ENCODE measurements at regions not wholly inside any gene's neighbourhood (a gene's known extent, or its start where the extent isn't known, plus 50 kb on each side); places are given as distances from the start of the nearest gene placed in this dataset.

DNA sequence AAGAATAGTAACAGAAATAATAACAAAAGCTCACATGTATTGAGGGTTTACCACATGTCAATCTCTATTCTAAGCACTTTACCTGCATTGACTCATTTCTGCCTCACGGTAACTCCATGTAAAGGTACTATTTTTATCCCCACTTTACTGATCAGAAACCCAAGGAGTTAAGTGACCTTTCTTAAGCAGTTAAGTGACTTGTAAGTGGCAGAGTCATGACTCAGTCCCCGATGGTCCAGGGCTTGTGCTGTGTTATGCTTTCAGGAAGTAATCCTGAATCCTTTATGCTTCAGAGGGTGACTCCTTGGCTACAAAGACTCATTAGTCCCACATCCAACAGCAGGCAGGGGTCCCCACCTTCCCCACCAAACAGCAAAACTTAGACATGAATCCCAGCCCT is 66.5 kb downstream of the MRM1 start:
- Histone ChIP-seq H2AFZ (ENCODE audit: low read depth, low read length) (no peak overlapping the region), H3K9ac (ENCODE audit: low read length) (no peak overlapping the region), H3K27me3 (ENCODE audit: insufficient read depth, low read length) (peaks cover 19% of the 10 kb centered on the region), H3K9me3 (ENCODE audit: insufficient read depth, low read depth, low read length) (no peaks in the 10 kb centered on the region), H3K4me3 (ENCODE audit: insufficient read depth, low read depth, low read length) (no peak overlapping the region), H4K20me1 (ENCODE audit: insufficient read depth, low read length) (peaks cover 4% of the 10 kb centered on the region), H3K4me2 (ENCODE audit: low read length) (no peak overlapping the region), H3K36me3 (ENCODE audit: insufficient read depth, low read length) (no peaks in the 10 kb centered on the region), H3K4me1 (ENCODE audit: insufficient read depth, low read length) (no peaks in the 10 kb centered on the region), H3K27ac (ENCODE audit: low read depth, low read length) (no peak overlapping the region), H3K79me2 (ENCODE audit: insufficient read depth, low read length) (no peaks in the 10 kb centered on the region)
- Mint-ChIP-seq H3K4me3 (ENCODE audit: unreplicated experiment) (no peak overlapping the region), H3K9me3 (ENCODE audit: unreplicated experiment) (peaks cover 2% of the 10 kb centered on the region), H3K27ac (ENCODE audit: unreplicated experiment) (no peak overlapping the region), H3K4me1 (ENCODE audit: low read depth, unreplicated experiment) (peaks cover 12% of the 10 kb centered on the region), H3K36me3 (ENCODE audit: low read depth, unreplicated experiment) (no peaks in the 10 kb centered on the region), H3K27me3 (ENCODE audit: low read depth, unreplicated experiment) (peaks cover 32% of the 10 kb centered on the region)
- FAIRE-seq, result no peak
- no peak for DNase-seq (ENCODE audit: low read depth)
- no peak for TF ChIP-seq EZH2 (IDR thresholded peaks at IDR 0.05; ENCODE audit: insufficient read depth, low read length)
- TF ChIP-seq, protein P1, sequence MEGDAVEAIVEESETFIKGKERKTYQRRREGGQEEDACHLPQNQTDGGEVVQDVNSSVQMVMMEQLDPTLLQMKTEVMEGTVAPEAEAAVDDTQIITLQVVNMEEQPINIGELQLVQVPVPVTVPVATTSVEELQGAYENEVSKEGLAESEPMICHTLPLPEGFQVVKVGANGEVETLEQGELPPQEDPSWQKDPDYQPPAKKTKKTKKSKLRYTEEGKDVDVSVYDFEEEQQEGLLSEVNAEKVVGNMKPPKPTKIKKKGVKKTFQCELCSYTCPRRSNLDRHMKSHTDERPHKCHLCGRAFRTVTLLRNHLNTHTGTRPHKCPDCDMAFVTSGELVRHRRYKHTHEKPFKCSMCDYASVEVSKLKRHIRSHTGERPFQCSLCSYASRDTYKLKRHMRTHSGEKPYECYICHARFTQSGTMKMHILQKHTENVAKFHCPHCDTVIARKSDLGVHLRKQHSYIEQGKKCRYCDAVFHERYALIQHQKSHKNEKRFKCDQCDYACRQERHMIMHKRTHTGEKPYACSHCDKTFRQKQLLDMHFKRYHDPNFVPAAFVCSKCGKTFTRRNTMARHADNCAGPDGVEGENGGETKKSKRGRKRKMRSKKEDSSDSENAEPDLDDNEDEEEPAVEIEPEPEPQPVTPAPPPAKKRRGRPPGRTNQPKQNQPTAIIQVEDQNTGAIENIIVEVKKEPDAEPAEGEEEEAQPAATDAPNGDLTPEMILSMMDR (IDR thresholded peaks at IDR 0.05; ENCODE audit: insufficient read depth, low read depth, low read length), result no peak

DNA sequence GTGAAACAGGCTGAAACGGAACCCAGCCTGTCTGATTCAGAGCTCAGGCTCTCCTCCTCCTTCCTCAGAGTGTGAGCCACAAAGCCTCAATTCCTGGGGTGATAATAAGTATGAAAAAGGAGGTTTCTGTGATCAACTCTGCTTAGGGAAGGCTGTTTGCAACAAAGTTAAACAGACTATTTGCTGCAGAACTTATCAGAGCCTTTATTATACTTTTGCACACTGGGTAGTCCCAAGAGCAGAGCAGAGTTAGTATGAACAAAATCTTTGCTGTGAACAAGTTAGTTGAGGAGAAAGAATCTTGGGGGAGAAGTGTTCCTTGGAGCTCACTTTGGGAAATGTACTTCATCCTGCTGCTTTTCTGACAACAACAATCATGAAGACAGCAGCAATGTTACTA is 67.4 kb downstream of the MRM1 start:
- H3K4me1 Mint-ChIP-seq (ENCODE audit: low read depth, unreplicated experiment), result peaks cover 12% of the 10 kb centered on the region
- no peaks in the 10 kb centered on the region for H3K36me3 ChIP-seq (ENCODE audit: insufficient read depth, low read length)
- no peak overlapping the region for H3K4me2 ChIP-seq (ENCODE audit: low read length)
- no peaks in the 10 kb centered on the region for H3K79me2 ChIP-seq (ENCODE audit: insufficient read depth, low read length)
- FAIRE-seq (no peak), DNase-seq (ENCODE audit: low read depth) (no peak)
- no peaks in the 10 kb centered on the region for H3K9me3 ChIP-seq (ENCODE audit: insufficient read depth, low read depth, low read length)
- no peak overlapping the region for H2AFZ ChIP-seq (ENCODE audit: low read depth, low read length)
- peaks cover 26% of the 10 kb centered on the region for H3K27me3 Mint-ChIP-seq (ENCODE audit: low read depth, unreplicated experiment)
- H3K27ac Mint-ChIP-seq (ENCODE audit: unreplicated experiment), result no peak overlapping the region
- H3K4me3 ChIP-seq (ENCODE audit: insufficient read depth, low read depth, low read length), result no peak overlapping the region
- no peaks in the 10 kb centered on the region for H3K36me3 Mint-ChIP-seq (ENCODE audit: low read depth, unreplicated experiment)
- peaks cover under 1% of the 10 kb centered on the region for H4K20me1 ChIP-seq (ENCODE audit: insufficient read depth, low read length)
- no peak overlapping the region for H3K9ac ChIP-seq (ENCODE audit: low read length)
- TF ChIP-seq, protein P1 (IDR thresholded peaks at IDR 0.05; ENCODE audit: insufficient read depth, low read depth, low read length), result no peak
- TF ChIP-seq EZH2 (IDR thresholded peaks at IDR 0.05; ENCODE audit: insufficient read depth, low read length), result no peak
- H3K4me3 Mint-ChIP-seq (ENCODE audit: unreplicated experiment), result no peak overlapping the region
- H3K9me3 Mint-ChIP-seq (ENCODE audit: unreplicated experiment), result peaks cover 2% of the 10 kb centered on the region
- no peaks in the 10 kb centered on the region for H3K4me1 ChIP-seq (ENCODE audit: insufficient read depth, low read length)
- peaks cover 20% of the 10 kb centered on the region for H3K27me3 ChIP-seq (ENCODE audit: insufficient read depth, low read length)
- H3K27ac ChIP-seq (ENCODE audit: low read depth, low read length), result no peak overlapping the region

DNA sequence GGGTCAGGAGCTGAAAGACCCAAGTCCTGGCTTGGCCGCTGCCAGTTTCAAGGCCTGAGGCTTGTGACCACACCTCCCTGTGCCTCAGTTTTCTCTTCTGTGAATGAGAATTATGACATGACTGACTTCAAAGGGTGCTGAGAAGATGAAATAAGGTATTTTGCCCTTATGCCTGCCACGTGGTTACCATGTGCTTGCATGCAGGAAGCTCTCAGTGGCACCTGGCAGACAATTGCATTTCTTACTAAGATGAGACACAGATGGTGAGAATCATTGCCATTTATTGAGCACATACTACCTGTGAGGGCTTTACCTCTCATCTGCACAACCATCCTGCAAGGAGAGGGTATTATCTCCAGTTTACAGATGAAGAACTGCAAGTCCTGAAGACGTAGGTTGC is 69.8 kb downstream of the MRM1 start:
- Histone ChIP-seq H3K4me1 (ENCODE audit: insufficient read depth, low read length) (no peaks in the 10 kb centered on the region), H3K4me3 (ENCODE audit: insufficient read depth, low read depth, low read length) (no peak overlapping the region), H3K4me2 (ENCODE audit: low read length) (no peak overlapping the region), H3K27me3 (ENCODE audit: insufficient read depth, low read length) (peaks cover 20% of the 10 kb centered on the region), H3K9ac (ENCODE audit: low read length) (no peak overlapping the region), H2AFZ (ENCODE audit: low read depth, low read length) (no peak overlapping the region), H3K27ac (ENCODE audit: low read depth, low read length) (no peak overlapping the region), H3K79me2 (ENCODE audit: insufficient read depth, low read length) (no peaks in the 10 kb centered on the region), H3K36me3 (ENCODE audit: insufficient read depth, low read length) (no peaks in the 10 kb centered on the region), H4K20me1 (ENCODE audit: insufficient read depth, low read length) (no peaks in the 10 kb centered on the region), H3K9me3 (ENCODE audit: insufficient read depth, low read depth, low read length) (no peaks in the 10 kb centered on the region)
- DNase-seq (ENCODE audit: low read depth) (no peak), FAIRE-seq (no peak)
- H3K27me3 Mint-ChIP-seq (ENCODE audit: low read depth, unreplicated experiment), result peaks cover 33% of the 10 kb centered on the region
- peaks cover 1% of the 10 kb centered on the region for H3K4me1 Mint-ChIP-seq (ENCODE audit: low read depth, unreplicated experiment)
- no peaks in the 10 kb centered on the region for H3K36me3 Mint-ChIP-seq (ENCODE audit: low read depth, unreplicated experiment)
- no peak for TF ChIP-seq EZH2 (IDR thresholded peaks at IDR 0.05; ENCODE audit: insufficient read depth, low read length)
- TF ChIP-seq, protein P1 (IDR thresholded peaks at IDR 0.05; ENCODE audit: insufficient read depth, low read depth, low read length), result no peak
- no peak overlapping the region for H3K27ac Mint-ChIP-seq (ENCODE audit: unreplicated experiment)
- peaks cover 2% of the 10 kb centered on the region for H3K9me3 Mint-ChIP-seq (ENCODE audit: unreplicated experiment)
- H3K4me3 Mint-ChIP-seq (ENCODE audit: unreplicated experiment), result no peak overlapping the region
